NCI-H146 treated with DMSO at 0.1 percent for 48 hours (cell line): ENCODE measurements at regions not wholly inside any gene's neighbourhood (a gene's known extent, or its start where the extent isn't known, plus 50 kb on each side); places are given as distances from the start of the nearest gene placed in this dataset.
"Not testable (repeated sequence)": the region's sequence is repeated elsewhere in the genome, so short reads cannot be mapped to it uniquely, and the experiment has no call there.

ENCODE experiments used
- DNase-seq: peaks from one replicate; lab custom pipeline; 2025; ENCODE audit not compliant: unreplicated experiment; lab: John Stamatoyannopoulos, UW

GRCh38 chr12:114136631-114137030 is 170.5 kb upstream of the RBM19 start:
- no peak for DNase-seq

- no peak for DNase-seq
Observed at GRCh38 chr12:114134922-114135321, 168.8 kb upstream of the RBM19 start.

GRCh38 chr12:114131824-114132223 is 165.7 kb upstream of the RBM19 start:
- DNase-seq: no peak

- DNase-seq: no peak
Observed at GRCh38 chr12:114123108-114123507, 157.0 kb upstream of the RBM19 start.

GRCh38 chr12:114122016-114122415 is 155.9 kb upstream of the RBM19 start:
- no peak for DNase-seq

GRCh38 chr12:114119316-114119715 is 153.2 kb upstream of the RBM19 start:
- DNase-seq: no peak

GRCh38 chr12:114096461-114096860 is 130.3 kb upstream of the RBM19 start:
- no peak for DNase-seq

GRCh38 chr12:114093520-114093919 is 127.4 kb upstream of the RBM19 start:
- DNase-seq: no peak

GRCh38 chr12:114092981-114093380 is 126.9 kb upstream of the RBM19 start:
- no peak for DNase-seq

- no peak for DNase-seq
Observed at GRCh38 chr12:114090211-114090610, 124.1 kb upstream of the RBM19 start.

GRCh38 chr12:114073076-114073475 is 107.0 kb upstream of the RBM19 start:
- no peak for DNase-seq

- no peak for DNase-seq
Observed at GRCh38 chr12:114069507-114069906, 103.4 kb upstream of the RBM19 start.

- DNase-seq: no peak
Observed at GRCh38 chr12:114064497-114064896, 98.4 kb upstream of the RBM19 start.

GRCh38 chr12:114064034-114064433 is 97.9 kb upstream of the RBM19 start:
- DNase-seq: not testable (repeated sequence)

- DNase-seq: no peak
Observed at GRCh38 chr12:114063435-114063834, 97.3 kb upstream of the RBM19 start.

GRCh38 chr12:114056351-114056750 is 90.2 kb upstream of the RBM19 start:
- not testable (repeated sequence) for DNase-seq

- DNase-seq: no peak
Observed at GRCh38 chr12:114054982-114055381, 88.9 kb upstream of the RBM19 start.

GRCh38 chr12:114046236-114046998 is 80.3 kb upstream of the RBM19 start:
- no peak for DNase-seq

GRCh38 chr12:114045349-114045748 is 79.2 kb upstream of the RBM19 start:
- DNase-seq: no peak

- DNase-seq: no peak
Observed at GRCh38 chr12:114041590-114041989, 75.5 kb upstream of the RBM19 start.

GRCh38 chr12:114041136-114041535 is 75.0 kb upstream of the RBM19 start:
- DNase-seq: no peak

- DNase-seq: no peak
Observed at GRCh38 chr12:114038962-114039361, 72.8 kb upstream of the RBM19 start.

- DNase-seq: no peak
Observed at GRCh38 chr12:114032801-114033200, 66.7 kb upstream of the RBM19 start.
